GM19372 (cell line): ENCODE measurements at regions not wholly inside any gene's neighbourhood (a gene's known extent, or its start where the extent isn't known, plus 50 kb on each side); places are given as distances from the start of the nearest gene placed in this dataset.
A peak's percentile ranks its signal among the peaks of the same experiment; 100 is the strongest.

Experiments used
- ATAC-seq: cut with Tn5 transposase; IDR thresholded peaks from one replicate; pipeline ENCODE4 v1.9.1; 2021; ENCODE audit warnings: mild to moderate bottlenecking, low read depth, moderate library complexity; ENCODE audit not compliant: unreplicated experiment

DNA sequence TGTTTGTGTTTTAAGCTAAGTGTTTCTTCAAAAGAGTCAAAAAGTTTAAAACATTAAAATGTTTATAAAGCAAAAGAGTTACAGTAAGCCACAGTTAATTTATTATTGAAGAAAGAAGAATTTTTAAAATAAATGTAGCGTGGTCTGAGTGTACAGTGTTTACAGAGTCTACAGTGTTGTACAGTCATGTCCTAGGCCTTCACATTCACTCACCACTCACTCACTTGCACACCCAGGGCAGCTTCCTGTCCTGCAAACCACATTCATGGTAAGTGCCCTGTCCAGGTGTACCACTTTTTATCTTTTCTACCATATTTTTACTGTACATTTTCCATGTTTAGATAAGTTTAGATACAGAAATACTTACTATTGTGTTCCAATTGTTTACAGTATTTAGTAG is 239.7 kb upstream of the AGA start:
- ATAC-seq, result no peak

DNA sequence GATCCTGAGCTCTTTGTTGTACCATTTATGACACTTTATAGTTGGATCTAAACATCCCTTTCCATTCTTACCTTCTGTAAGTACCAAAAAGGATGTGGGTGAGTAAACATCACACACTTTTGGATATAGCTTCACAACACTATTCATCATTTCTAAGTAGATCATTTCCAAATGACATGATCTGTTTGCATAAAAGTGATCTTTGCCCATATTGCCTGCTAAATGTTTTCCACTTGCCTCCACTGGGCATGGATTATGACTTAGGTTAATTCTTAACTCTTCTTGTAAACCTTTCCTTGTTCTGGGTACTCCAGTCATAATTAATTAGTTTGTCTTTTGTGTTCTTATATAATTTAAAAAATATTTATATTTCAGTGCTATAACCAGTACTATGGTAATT is 244.9 kb upstream of the AGA start:
- no peak for ATAC-seq

DNA sequence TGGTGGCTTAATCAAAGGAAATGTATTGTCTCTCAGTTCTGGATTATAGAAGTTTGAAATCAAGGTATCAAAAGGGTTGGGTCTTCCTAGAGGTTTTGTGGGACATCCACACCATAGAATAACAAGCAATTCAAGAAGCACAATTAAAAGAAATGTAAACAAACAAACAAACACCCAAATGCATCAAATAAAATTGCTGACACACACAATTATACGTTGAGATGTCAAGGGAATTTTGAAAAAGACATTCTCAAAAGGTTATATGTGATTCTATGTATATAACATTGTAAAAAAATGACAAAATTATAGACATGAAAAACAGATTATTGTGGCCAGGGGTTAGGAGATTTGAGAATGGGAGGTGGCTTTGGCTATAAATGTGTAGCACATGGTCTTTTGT is 250.7 kb upstream of the AGA start:
- ATAC-seq, result no peak

DNA sequence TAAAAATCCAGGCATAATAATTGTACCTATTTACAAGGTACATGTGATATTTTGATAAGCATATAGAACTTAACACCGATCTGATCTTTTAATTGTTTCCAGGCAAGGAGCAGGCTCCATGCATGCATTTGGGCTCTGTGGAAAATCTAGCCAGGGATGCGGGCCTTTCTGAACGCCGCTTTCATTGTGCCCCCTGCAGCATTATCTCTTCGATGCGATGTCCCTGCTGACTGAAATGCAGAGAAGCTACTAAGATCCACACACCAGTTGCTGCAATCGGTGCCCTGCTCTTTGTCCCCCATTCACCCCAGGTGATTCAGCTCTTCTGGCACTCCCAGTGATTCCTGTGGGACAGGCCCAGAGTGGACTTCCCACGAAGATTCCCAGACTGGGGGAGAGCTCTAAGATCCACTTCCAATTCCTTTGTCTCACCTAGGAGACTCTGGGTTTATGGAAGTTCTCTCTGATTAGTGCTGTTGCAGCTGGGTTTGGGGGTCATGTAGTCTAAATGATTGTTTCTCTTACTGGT is 254.3 kb upstream of the AGA start:
- ATAC-seq, result no peak

DNA sequence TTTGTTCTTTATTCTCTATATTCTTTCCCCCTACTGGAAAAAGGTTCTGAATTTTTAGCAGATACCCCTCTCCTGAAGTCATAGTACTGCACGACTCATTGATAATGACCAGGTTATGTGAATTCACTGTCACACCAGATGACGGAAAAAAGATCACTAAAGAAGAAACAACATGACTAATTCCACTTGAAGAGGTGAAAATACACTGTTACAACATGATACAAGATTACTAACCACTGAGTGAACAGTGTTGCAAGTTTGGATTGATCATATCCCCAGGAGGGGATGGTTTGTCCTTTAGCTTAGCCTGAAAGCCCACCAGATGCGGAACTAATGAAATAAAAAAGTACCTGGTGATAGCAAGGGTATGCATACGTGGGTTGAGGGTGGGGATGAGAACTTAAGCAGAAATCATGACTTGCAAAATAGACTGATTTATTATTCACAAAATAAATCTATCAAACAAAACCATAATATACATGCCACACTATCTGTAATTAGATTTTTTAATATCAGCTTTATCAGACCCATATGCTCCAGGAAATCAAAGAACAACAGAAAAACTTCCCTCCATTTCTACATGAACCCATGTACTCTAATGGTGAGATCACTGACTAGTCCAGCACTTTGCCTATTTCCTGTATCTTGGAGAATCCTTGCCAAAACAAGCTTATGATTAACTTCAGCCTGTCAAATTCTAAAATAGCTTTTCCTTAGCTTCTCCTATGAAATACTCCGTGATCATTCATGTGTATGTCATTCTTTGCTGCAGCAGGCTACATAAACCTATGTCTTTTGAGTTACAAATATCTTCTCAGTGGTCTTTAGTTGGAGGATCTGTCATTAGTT is 257.4 kb upstream of the AGA start:
- no peak for ATAC-seq

DNA sequence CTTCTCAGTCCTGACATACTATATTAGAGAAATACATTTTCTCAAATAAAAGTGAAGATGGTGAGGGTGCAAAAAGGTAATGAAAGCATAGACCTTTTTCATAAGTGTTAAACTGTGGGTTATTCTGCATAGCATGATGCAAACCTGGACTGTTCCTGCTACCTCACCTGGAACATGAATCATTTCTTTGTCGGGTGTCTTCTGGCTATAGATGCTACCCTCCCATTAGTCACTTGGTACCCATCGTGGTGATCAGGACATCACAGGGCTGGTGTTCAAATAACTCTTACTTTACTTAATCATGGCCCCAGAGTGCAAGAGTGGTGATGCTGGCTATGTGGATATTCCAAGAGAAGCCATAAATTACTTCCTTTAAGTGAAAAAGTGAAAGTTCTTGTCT is 264.7 kb upstream of the AGA start:
- no peak for ATAC-seq

DNA sequence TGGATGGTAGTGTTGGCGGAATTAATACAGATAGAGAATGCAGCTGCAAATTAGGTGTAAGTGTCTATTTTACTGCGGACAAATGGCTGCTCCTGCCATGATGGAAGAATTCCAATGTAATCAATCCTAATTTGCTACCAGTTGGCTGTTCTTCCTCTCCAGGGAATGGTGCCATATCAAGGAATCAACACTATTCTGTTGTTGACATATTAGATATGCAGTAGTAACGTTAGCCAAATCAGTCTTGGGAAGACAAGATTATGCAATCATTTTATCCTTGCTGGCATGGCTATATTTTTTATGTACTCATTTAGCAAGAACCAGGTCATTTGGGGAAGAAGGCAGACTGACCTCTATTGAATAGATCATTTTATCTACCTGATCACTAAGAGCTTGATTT is 271.2 kb upstream of the AGA start:
- ATAC-seq, result no peak

DNA sequence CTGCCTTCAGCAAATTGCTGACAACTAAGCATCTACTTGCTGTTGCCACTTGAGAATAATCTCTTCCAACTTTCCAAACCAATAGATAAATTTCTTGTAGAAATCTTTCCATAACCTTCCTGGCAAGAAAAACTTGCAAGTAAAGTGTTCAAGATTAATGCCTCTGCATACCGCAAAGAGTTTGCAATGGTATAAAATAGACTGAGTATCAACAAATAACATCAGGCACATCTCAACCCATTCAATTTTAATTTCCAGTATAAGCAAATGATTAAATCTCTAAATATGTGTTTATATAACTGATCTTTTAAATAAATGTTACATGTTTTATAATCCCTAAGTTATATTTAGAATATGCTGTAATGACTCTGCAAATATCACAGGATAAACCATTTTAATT is 275.2 kb upstream of the AGA start:
- no peak for ATAC-seq

DNA sequence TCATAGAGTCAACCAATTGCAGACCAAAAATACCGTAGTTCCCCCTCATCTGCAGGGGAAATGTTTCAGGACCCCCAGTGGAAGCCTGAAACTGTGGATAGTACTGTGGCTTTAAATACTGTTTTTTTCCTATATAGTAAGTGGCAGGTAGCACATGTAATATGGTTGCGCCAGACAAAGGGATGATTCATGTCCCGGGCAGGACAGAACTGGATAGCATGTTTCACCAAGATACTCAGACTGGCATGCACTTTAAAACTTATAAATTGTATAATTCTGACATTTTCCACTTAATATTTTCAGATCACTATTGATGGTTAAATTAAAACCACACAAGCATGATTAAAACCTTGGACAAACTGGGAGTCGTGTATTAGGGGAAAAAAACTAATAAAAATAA is 276.3 kb upstream of the AGA start:
- ATAC-seq, result no peak

DNA sequence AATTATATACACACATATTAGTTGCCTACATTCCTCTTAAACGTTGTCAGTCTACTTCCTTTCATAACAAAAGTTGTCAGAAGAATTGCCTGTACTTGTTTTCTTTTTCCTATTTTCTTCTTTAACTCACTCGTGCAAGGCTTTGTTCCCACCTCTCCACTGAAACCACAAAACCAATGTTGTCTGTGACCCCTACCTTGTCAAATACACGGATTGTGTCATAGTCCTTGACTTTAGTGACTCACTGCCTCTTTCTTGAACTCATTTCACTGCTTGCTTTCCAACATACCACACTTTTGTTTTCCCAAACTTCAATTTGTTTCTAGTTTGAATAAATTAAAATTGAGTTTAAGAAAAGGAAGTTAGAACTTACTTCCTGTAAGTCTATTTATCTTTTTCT is 283.9 kb upstream of the AGA start:
- no peak for ATAC-seq

DNA sequence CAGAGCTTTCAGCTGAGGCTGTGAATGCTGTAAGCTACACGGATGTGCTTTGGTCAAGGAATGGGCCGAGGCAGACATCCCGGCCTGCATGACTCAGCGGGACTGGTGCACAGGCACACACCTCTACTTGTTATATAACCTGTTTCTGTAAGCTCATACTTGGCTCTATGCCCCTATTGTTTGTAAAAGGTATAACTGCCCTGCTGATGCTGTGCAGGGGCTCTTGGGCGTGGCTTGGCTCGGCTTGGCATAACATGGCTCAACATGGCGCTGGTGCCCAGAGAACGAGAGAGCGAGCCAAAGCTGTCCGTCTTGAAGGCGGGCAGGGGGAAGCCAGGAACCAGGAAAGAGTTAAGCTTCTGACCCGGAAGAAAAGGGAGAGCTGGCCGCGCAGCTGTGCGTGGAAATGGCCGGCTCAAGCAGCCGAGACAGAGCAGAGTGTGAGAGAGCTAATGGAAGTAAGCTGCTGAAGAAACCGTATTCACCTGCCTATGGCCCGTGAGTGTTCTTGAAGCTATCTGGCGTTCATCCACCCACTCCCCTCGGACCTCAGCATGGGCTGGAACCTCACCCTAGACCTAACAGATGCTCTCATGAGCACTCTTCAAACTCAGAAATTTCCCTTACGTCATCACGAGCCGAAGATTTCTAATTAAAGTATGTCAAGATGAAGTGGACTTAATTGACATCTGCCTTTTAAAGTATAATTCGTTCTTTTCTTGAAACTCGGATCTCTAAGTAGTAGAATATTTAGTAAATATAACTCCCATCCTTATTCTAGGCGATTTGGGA is 286.3 kb upstream of the AGA start:
- no peak for ATAC-seq

DNA sequence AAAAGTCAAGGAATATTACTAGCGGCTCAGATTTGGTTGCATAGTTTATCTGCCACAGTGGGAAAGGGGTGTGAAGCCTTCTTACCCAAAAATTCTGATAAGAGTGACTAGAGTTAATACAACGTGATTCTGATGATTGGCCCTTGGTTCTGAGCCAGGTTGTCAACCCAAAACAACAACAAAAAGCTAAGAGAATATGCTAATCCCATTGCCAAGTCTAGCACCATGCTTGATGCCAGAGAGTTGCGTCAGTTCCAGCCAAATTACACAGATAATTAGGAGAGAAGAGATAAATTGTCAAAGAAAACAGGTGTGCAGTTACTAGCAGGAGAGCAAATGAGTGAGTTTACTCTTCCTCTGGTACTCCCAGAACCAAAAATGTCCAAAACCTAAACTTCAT is 287.4 kb upstream of the AGA start:
- no peak for ATAC-seq

DNA sequence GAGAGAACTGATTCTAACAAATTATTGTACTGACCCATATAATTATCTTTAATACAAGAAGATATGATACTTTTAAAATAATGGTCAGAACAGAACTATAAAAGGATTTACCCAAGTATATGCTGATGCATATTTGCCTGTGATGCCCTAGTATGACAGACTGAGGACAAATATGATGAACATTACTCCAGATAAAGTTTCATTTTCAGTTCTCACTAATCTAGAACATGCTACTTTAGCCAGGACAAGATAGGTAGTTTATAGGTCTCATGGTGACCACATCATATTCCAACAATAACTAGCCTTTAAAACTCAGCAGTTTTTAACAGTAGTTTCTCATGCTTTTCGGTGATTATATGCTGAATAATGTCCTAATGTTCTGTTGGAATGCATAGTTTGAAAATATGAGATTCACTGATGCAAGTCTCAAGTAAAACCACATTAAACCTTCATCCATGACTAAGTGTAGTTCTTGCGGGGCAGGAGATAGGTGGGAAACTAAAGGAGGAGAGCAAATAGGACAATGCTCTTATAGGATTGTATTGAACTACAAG is 295.2 kb upstream of the AGA start:
- no peak for ATAC-seq

DNA sequence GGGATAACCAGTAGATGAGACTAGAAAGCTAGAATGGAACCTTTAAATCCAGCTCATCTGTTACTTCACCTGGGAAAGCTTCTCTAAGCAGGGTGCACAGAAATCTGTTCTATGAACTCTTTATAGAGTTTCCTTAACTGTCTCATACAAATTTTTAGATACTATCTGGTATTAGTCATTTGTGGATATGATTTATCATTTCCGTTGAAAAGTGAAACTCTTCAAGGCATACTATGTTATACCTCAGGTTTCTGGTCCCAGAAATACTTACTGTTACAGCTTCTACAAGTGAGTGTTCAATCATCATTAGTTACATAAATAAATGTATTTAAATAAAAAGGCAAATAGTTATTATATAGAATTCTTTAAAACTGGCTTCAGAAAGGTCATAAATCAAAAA is 298.3 kb upstream of the AGA start:
- ATAC-seq, result peak; percentile 68

DNA sequence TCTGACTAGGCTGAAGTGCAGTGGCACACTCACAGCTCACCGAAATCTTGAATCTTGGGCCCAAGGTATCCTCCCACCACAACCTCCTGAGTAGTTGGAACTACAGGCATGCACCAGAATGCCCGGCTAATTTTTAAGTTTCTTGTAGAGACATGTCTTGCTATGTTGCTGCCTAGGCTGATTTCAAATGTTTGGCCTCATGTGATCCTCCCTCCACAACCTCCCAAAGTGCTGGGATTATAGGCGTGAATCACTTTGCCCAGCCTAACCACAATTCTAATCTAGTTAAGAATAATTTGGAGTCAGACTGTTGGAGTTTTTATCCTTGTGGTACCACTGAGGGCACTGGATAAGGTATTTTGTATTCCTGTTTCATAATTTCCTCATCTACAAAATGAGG is 317.5 kb upstream of the AGA start:
- no peak for ATAC-seq

DNA sequence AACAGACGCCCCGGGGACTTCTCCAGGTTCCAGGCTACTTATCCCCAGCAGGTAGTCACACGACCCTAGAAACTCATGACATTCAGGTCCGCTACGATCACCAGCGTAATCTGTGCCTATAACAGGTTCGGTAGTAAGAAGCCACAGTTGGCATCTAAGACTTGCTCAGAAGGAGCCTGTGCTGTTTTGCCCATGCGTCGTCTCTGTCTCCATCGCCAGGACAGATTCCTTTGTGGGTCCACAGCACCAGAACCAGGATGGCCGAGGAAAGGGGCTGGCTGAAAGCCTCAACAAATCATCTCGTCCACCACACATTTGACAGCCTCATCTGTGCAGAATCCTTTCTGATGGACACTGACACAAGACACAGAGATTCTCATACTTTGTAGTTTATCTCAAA is 319.5 kb upstream of the AGA start:
- no peak for ATAC-seq

DNA sequence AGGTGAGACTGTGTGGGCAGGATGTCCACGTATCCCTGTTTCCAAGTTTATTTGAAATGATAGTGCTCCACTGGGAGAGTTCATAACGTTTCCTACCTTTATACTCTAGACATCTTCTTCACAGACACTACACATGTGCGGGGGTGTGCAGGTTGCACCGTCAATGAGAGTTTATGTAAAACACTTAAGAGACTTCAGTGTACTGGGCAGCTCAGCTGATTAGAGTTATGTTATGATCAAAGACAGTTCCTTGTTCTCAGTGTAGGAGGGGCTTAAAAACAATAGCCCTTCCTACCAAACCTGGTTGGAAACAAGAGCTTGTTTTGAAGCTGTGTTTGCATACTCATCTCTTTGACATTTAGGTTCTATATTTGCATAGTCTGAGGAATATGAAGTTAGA is 326.9 kb upstream of the AGA start:
- no peak for ATAC-seq

DNA sequence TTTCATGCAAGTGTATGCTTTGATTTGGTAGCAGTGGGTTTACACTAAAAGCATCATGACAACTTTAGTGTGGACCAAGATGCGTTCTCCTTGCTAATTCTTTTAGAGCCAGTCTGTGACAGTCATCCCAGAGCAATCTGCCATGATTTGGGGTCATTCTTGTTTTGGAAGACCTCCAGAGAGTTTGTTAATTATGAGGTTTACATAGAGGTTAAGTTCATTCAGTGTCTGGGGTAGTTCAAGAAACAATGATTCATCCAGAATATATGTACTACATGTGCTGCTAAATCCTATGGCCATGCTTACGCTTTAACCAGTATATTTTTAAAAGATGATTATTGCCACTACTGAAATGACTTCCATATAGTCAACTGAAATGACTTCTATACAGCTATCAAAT is 328.5 kb upstream of the AGA start:
- ATAC-seq, result no peak

DNA sequence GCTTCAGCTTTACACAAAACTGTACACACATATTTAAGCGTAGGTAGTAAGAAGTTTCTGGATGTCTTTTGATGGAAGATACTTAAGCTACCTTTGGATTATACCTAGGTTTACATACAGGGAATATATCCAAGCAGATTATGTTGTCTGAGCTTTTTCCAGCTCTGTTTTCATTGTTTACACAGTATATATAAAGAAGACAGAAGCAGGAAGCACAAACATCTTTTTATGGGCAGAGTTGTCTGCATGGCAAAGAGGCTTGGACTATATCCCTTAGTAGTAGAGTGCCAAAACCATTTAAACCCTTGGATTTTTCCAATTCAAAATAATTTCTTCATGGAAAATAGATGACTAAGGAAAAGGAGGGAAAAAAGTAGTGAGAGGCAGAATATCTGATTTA is 329.4 kb upstream of the AGA start:
- no peak for ATAC-seq

DNA sequence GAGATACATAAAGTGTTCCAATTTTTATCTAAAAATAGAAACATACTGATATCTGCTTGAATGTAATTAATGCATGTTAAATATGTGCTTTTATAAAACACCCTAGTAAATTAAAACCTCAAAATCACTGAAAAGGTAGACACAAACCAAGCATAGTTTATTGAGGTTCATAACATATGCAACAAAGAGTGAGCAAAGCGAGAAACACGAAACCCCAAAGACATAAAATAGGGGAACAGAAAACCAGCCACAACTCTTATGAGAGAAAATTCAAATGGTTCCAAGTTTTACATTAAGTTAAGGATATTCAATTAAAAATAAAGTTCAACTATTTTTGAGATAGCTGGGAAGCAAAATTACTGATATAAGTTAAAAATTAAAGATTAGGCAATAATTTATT is 336.4 kb upstream of the AGA start:
- ATAC-seq, result no peak

DNA sequence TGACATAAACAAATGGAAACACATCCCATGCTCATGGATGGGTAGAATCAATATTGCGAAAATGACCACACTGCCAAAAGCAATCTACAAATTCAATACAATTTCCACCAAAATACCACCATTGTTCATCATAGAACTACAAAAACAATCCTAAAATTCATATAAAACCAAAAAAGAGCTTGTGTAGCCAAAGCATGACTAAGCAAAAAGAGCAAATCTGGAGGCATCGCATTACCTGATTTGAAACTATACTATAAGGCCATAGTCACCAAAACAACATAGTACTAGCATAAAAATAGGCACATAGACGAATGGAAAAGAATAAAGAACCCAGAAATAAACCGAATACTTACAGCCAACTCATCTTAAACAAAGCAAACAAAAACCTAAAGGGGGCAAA is 342.8 kb upstream of the AGA start:
- ATAC-seq, result no peak

DNA sequence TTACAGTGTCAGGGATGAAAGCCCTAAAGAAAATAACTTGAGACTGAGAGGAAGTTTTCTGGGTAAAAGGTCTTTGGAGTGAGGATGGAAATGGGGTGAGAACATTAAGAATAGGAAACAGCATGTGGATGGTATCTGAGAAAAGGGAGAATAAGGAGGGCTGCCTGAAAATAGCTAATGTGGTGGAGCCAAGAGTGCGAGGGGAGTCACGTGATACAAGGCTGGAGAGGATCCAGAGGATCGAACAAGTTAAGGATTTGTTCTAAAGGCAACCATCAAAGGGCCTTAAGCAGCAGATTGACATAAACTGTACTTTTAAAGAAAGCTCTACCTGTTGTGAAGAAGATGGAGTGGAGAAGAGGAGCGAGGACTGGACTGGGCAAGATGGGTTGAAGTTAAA is 347.4 kb upstream of the AGA start:
- no peak for ATAC-seq
